Ascending aorta (tissue), 2 donors: ENCODE measurements at regions not wholly inside any gene's neighbourhood (a gene's known extent, or its start where the extent isn't known, plus 50 kb on each side); places are given as distances from the start of the nearest gene placed in this dataset.

ENCODE experiments used
- DNase-seq, 2 donors: peaks; one replicate each; pipeline ENCODE4 v3.0.0-alpha.2; 2019; ENCODE audit warnings: low spot score in 2 of 2
- H3K27ac ChIP-seq, 2 donors: fragments of 200-600 bp; sonication (generic); one replicate each; pipeline ENCODE4 v1.5.1; 2016 to 2017; ENCODE audit warnings: mild to moderate bottlenecking in 1 of 2
- H3K27me3 ChIP-seq: fragments of 200-600 bp; sonication (generic); one replicate; pipeline ENCODE4 v1.5.1; 2017
- H3K36me3 ChIP-seq, 2 donors: fragments of 200-600 bp; sonication (generic); one replicate each; pipeline ENCODE4 v1.5.1; 2016
- H3K4me1 ChIP-seq, 2 donors: fragments of 200-600 bp; sonication (generic); one replicate each; pipeline ENCODE4 v1.5.1; 2016 to 2017; ENCODE audit warnings: mild to moderate bottlenecking in 1 of 2
- H3K4me3 ChIP-seq, 2 donors: fragments of 200-600 bp; sonication (generic); one replicate each; pipeline ENCODE4 v1.5.1; 2016 to 2017; ENCODE audit warnings: mild to moderate bottlenecking in 1 of 2
- H3K9me3 ChIP-seq, 2 donors: fragments of 200-600 bp; sonication (generic); one replicate each; pipeline ENCODE4 v1.5.1; 2016
- intact Hi-C: fragments of 100-400 bp; cut with DNase I; formaldehyde crosslinking; loops from one replicate; pipeline ENCODE4 v1.15.1; 2023
- TF ChIP-seq, protein P1 (sequence below), 3 experiments: fragments of 200-600 bp in 2 of 3; fragments of 450-650 bp in 1 of 3; sonication (generic) in 2 of 3; IDR thresholded peaks; one replicate each; pipeline ENCODE4 v1.5.1; 2016 to 2019; ENCODE audit warnings: antibody characterized with exemption in 3 of 3, mild to moderate bottlenecking in 1 of 3, moderate library complexity in 1 of 3

DNA sequence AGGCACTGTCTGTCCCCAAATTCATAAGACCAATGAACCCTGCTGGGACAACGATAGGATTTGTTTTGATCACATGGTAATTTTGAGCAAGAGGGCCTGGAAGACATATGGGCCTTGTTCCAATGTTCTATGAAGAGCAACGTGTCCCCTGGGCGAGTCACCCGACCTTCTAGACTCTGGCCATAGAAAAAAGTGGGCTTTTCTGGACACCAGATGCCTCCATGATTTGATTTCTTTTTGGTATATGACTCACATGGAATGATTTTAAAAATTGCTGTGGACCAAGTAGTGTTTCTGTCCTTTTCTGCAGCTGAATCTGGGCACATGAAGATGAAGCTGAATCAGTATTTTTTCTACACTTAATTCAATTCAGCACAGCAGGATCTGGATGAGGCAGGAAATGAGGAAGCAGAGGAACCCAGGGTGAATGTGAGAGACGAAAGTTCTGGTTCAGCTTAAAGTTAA, 104.9 kb downstream of the CDC42EP3 start:
- TF ChIP-seq, protein P1, sequence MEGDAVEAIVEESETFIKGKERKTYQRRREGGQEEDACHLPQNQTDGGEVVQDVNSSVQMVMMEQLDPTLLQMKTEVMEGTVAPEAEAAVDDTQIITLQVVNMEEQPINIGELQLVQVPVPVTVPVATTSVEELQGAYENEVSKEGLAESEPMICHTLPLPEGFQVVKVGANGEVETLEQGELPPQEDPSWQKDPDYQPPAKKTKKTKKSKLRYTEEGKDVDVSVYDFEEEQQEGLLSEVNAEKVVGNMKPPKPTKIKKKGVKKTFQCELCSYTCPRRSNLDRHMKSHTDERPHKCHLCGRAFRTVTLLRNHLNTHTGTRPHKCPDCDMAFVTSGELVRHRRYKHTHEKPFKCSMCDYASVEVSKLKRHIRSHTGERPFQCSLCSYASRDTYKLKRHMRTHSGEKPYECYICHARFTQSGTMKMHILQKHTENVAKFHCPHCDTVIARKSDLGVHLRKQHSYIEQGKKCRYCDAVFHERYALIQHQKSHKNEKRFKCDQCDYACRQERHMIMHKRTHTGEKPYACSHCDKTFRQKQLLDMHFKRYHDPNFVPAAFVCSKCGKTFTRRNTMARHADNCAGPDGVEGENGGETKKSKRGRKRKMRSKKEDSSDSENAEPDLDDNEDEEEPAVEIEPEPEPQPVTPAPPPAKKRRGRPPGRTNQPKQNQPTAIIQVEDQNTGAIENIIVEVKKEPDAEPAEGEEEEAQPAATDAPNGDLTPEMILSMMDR (IDR thresholded peaks at IDR 0.05) = no peak
- Histone ChIP-seq H3K27ac (peak overlapping the region; percentile 23 to 37), H3K36me3 (no peaks in the 10 kb centered on the region), H3K9me3 (no peaks in the 10 kb centered on the region), H3K4me3 (no peak overlapping the region), H3K27me3 (no peaks in the 10 kb centered on the region), H3K4me1 (peaks cover 8 to 19% of the 10 kb centered on the region in 2 donors)
- peak in 1 of 2 donors; percentile 69 for DNase-seq
- intact Hi-C loops = no loop called here

DNA sequence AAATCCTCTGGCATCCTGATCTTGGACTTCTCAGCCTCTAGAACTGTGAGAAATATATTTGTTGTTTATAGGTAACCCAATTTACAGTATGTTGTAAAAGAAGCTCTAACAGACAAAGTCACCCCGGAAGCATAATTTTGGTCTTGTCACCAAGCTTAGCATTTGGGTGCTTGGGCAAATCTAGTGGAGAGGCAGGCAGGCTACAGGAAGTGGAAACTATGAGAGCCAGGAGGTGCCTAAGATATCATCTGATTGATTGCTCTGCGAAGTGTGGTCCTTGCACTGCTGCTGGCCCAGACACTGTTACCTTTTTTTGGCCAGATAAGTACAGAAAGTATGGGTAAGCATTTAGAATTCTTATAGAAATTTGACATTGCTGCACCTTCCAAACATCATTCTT, 102.9 kb downstream of the CDC42EP3 start:
- Histone ChIP-seq H3K27me3 (no peaks in the 10 kb centered on the region), H3K4me3 (no peak overlapping the region), H3K27ac (peak overlapping the region in 1 of 2 donors; percentile 71), H3K36me3 (no peaks in the 10 kb centered on the region), H3K4me1 (peaks cover 8 to 15% of the 10 kb centered on the region in 2 donors), H3K9me3 (no peaks in the 10 kb centered on the region)
- intact Hi-C loops = no loop called here
- TF ChIP-seq, protein P1 (IDR thresholded peaks at IDR 0.05) = no peak
- no peak for DNase-seq

DNA sequence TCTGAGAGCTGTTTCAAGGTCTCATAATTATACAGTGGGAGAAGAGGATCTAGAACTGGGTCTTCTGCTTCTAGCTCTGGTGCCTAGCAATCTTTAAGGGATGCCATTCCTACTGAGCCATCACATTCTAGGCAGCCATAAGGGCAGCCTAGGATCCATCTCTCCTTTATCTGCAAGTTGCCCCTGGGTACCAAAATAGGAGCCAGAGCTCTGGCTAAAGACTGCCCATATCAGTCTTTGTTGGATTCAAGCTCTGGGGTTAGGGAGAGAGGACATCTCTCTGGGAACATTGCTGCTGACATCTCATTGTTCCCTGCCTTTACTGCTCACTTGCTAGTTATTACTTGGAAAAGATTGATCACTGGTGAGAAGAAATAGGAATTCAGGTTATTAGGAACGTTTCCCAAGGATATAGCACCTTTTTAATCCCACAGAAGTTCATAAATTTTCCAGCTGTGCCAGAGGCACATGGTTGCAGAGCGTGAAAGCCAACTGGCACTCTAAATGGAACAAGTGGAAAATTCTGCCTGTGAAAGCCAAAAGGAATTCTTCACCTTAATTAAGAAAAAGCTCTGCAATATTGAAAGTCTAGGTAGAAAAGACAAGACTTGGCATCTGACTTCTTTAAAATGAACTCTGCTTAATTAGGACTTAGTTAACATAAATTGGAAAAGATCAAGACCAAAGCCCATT, 102.2 kb downstream of the CDC42EP3 start:
- H3K4me1 ChIP-seq = peaks cover 8 to 21% of the 10 kb centered on the region in 2 donors
- DNase-seq = no peak
- H3K4me3 ChIP-seq = no peak overlapping the region
- peak overlapping the region; percentile 10 to 71 for H3K27ac ChIP-seq
- TF ChIP-seq, protein P1 (IDR thresholded peaks at IDR 0.05) = no peak
- no peaks in the 10 kb centered on the region for H3K27me3 ChIP-seq
- H3K9me3 ChIP-seq = no peaks in the 10 kb centered on the region
- intact Hi-C loops = no loop called here
- H3K36me3 ChIP-seq = no peaks in the 10 kb centered on the region

DNA sequence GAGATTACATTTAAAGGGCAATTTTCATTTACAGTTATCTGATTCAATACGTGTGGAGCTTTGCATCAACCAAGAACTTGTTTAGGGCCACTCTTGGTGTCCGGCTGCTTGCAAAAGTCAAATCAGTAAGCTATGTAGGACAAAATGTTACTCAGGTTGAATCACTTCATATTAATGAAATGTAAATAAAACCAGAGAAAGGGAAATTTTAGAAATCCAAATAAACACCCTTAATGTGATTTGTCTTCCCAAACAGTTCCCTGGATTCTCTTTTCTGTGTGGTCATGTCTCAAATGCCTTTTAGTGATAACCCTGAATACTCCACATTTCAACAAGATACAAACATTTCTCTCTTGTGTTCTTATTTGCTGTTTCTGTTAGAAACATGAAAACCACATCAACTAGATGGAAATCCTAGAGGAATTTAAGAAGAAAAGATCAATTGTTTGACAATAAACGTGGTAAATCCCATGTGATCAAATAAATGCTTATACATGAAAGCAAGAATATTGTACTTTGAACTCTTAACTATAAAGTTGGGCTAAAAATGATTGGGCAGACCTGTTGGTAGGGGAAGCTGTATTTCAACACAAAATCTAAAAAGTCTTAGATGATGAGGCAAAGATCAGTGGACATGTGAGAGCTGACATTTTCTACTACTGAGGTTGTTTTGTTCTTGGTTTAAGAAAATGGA, 101.3 kb downstream of the CDC42EP3 start:
- no peaks in the 10 kb centered on the region for H3K27me3 ChIP-seq
- no peak for DNase-seq
- H3K4me1 ChIP-seq = peaks cover 8 to 21% of the 10 kb centered on the region in 2 donors
- intact Hi-C loops = loop anchor here (5.0 kb wide), 1 partner anchor 43 kb away; no protein-coding TSS in a partner anchor
- peak overlapping the region; percentile 10 to 71 for H3K27ac ChIP-seq
- no peaks in the 10 kb centered on the region for H3K36me3 ChIP-seq
- no peak overlapping the region for H3K4me3 ChIP-seq
- H3K9me3 ChIP-seq = no peaks in the 10 kb centered on the region
- TF ChIP-seq, protein P1 (IDR thresholded peaks at IDR 0.05) = no peak

DNA sequence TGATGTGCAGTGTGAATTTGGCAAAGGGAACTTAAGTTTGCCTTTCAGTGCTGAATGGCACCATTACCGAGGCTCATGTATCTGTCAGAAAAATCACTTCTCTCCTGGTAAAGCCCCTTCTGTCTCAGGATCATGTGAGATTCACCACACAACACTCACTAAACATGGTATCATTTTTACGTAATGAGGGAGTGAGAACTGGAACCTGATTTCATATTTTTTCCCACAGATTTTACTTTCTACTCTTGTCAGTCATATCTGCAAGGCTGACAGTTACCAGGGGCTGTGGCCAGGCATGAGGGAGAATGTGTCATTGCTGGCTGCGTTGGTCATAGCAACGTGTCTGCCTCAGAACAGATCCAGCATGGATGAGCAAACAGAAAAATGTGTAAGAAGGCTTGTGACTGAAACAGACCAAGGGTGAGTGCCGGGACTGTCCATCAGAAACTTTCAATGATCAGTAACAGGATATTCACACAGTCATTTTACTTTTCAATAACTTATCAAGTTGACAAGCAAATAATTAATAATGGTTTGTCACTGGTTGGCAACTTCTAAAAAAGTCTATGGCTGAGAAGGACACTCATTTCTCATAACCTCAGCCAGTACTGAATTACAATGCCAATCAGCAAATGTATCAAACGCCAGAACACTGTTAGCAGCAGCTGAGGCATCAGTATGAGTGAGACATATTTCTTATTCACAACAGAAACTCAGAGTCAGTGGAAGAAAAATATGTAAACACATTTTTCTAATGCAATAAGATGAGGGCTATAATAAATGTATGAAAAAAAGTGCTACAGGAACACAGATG, 100.5 kb downstream of the CDC42EP3 start:
- peak in 1 of 2 donors; percentile 68 for DNase-seq
- no peak overlapping the region for H3K4me3 ChIP-seq
- H3K27me3 ChIP-seq = no peaks in the 10 kb centered on the region
- H3K4me1 ChIP-seq = peaks cover 8 to 21% of the 10 kb centered on the region in 2 donors
- TF ChIP-seq, protein P1 (IDR thresholded peaks at IDR 0.05) = no peak
- peak overlapping the region in 1 of 2 donors; percentile 71 for H3K27ac ChIP-seq
- intact Hi-C loops = loop anchor here (5.0 kb wide), 1 partner anchor 44 kb away; no protein-coding TSS in a partner anchor
- H3K36me3 ChIP-seq = no peaks in the 10 kb centered on the region
- no peaks in the 10 kb centered on the region for H3K9me3 ChIP-seq
